GM19397 (cell line): ENCODE measurements at regions not wholly inside any gene's neighbourhood (a gene's known extent, or its start where the extent isn't known, plus 50 kb on each side); places are given as distances from the start of the nearest gene placed in this dataset.
"Not testable (repeated sequence)": the region's sequence is repeated elsewhere in the genome, so short reads cannot be mapped to it uniquely, and the experiment has no call there.

Experiments used
- ATAC-seq: cut with Tn5 transposase; IDR thresholded peaks from one replicate; pipeline ENCODE4 v1.9.1; 2021; ENCODE audit warnings: mild to moderate bottlenecking, moderate library complexity; ENCODE audit not compliant: unreplicated experiment

- no peak for ATAC-seq
Measured at GRCh38 chr11:82080160-82080559, 653.5 kb downstream of the FAM181B start.

DNA sequence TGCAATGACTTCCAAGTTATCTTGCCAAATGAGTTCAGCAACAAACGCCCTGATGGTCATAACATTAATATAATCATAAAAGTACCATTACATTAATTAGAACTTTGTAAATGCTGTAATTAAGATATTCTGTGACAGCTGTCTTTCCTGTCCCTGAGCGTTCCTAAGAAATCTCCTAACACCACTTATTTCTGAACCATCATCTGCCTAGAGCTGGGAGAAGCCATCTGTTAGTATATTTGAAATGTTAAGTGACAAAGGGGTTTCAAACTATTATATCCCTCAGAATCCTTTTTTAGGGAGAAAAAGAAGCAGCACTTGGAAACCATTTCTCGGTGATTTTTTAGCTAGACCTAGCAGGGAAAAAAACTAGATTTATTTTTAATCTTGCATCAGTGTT is 657.5 kb downstream of the FAM181B start:
- ATAC-seq, result no peak

DNA sequence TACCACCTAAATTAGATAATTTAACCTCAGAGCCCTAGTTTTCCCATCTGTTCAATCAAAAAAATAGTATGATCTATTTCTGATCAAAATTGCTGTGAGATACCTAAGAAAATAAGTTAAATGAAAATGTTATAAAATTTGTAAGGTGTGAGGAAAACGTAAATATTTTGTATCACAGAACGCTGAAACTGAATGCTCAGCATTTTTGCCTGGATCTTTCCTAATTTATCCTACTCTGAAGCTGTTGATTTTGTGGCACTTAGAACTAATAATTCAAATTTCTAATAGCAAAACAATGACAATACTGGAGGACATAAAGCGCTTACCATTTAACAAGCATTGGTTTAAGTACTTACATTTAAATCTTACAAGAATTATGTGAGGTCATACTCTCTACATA is 674.2 kb downstream of the FAM181B start:
- ATAC-seq, result no peak

GRCh38 chr11:82056450-82056849 is 677.2 kb downstream of the FAM181B start:
- no peak for ATAC-seq

DNA sequence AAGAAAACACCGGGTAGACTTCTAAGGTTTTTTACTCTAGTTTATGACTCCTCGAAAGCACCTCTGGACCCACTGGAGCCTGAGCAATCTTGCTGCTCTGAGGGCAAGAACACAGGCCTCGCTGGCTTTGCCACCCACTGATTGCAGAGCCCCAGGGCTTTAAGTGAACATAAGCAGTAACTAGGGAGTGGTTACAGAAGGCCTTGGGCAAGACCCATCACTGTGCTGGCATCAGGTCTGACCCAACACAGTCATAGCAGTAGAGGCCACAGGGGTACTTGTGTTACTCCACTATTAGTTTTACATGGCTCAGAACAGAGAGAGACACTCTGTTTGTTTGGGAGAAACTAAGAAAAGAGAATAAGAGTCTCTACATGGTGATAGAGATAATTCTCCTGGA is 684.5 kb downstream of the FAM181B start:
- ATAC-seq, result no peak

DNA sequence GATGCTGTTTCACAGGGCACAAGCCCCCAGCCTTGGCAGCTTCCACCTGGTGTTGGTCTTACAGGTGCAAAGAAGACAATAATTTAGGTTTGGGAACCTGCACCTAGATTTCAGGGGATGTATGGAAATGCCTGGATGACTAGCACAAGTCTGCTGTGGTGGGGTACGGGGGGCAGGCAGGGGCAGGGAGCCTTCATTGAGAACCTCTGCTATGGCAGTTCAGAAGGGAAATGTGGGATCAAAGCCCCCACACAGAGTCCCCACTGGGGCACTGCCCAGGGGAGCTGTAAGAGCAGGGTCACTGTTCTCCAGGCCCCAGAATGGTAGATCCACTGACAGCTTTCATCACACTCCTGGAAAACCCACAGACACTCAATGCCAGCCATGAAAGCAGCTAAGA is 686.5 kb downstream of the FAM181B start:
- no peak for ATAC-seq

- ATAC-seq, result no peak
Measured at GRCh38 chr11:82046778-82047177, 686.9 kb downstream of the FAM181B start.

- no peak for ATAC-seq
Measured at GRCh38 chr11:82045748-82046457, 687.8 kb downstream of the FAM181B start.

DNA sequence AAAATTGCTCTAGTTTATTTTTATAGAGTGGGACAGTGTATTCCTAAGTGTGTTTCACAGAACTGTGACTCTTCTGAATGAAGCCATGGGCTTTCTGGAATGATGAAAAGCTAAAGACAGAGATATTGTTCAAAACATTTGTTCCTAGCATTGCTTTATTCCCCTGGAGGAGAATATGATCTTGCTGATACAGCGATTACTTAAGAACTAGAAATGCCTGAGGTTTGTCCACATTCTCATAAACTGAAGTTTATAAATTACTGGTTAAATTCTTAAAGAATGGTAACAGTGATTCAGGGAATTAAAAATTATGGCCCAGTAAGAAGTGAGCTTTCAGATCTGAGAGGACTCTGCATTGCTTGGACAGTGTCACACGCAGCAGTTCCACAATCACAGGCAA is 690.3 kb downstream of the FAM181B start:
- no peak for ATAC-seq

GRCh38 chr11:82041764-82042163 is 691.9 kb downstream of the FAM181B start:
- no peak for ATAC-seq

DNA sequence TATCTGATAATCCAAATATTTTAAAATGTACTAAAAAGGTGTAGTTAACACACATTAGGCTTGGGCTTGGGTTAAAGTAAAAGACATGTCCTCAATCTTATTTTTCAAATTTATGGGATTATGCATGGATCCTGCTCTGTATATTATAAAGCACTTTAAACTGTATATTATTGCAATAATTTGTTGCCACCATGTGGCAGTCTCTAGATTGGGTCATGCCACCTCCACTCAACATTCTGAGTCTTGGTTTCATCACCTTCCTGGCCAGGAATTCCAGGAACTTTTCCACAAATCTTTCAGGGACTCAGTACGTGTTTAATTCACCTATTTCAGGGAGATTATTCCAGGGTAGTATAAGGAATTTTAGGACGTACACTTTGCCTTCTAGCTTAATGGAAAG is 695.5 kb downstream of the FAM181B start:
- ATAC-seq, result no peak

- ATAC-seq, result no peak
Measured at GRCh38 chr11:82034527-82034926, 699.1 kb downstream of the FAM181B start.

GRCh38 chr11:82027335-82027734 is 706.3 kb downstream of the FAM181B start:
- ATAC-seq, result not testable (repeated sequence)

DNA sequence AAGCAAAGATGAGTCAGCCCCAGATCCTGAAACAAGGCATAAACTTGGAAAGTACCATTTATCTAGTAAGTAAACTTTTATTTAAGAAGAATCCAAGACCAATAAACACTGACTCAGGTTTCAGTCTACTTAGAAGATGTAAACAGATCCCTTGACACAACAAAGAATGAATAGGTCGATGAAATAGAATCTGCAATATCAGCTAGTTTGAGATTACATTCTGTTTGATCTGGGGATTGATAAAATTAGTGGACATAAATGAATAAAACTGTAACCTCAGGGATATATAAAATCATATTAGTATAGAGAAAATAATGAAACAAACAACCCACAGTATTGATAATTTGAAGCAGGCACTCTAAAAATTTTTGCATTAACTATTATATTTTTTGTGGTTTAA is 708.9 kb downstream of the FAM181B start:
- no peak for ATAC-seq

- no peak for ATAC-seq
Measured at GRCh38 chr11:82012276-82012675, 721.4 kb downstream of the FAM181B start.

GRCh38 chr11:82009133-82009532 is 724.5 kb downstream of the FAM181B start:
- ATAC-seq, result no peak

DNA sequence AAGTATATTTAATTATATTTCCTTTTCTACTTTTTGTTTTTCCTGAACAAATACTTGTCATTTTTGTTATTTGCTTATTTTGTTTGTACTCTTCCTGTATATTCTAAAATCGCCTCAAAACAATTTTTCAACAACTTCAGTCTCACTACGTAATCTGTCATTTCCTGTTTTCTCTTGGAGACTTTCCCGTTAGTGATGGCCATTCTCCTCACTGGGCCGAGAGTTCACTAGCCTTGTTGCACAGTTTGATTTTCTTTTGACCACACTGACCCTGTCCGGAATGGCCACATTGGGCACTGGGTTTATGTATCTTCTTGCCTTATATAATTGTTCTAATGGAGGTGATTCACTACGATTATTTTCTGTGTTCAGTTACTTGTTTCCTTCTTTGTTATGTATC is 726.1 kb downstream of the FAM181B start:
- no peak for ATAC-seq

GRCh38 chr11:82004537-82005213 is 729.0 kb downstream of the FAM181B start:
- no peak for ATAC-seq

- ATAC-seq, result no peak
Measured at GRCh38 chr11:82003671-82004515, 729.8 kb downstream of the FAM181B start.

- ATAC-seq, result no peak
Measured at GRCh38 chr11:82003024-82003423, 730.6 kb downstream of the FAM181B start.

- no peak for ATAC-seq
Measured at GRCh38 chr11:81995889-81996288, 737.8 kb downstream of the FAM181B start.

GRCh38 chr11:81993755-81994154 is 739.9 kb downstream of the FAM181B start:
- no peak for ATAC-seq
